SU-DHL-6 (cell line): ENCODE measurements at regions not wholly inside any gene's neighbourhood (a gene's known extent, or its start where the extent isn't known, plus 50 kb on each side); places are given as distances from the start of the nearest gene placed in this dataset.

Experiments used
- CTCF ChIP-seq: fragments of 200-600 bp; sonication (generic); IDR thresholded peaks from one replicate; pipeline ENCODE4 v1.5.1; 2017; ENCODE audit warnings: antibody characterized with exemption, mild to moderate bottlenecking, low read length, moderate library complexity; ENCODE audit not compliant: insufficient read depth, poor library complexity, severe bottlenecking
- EZH2phosphoT487 ChIP-seq: fragments of 200-600 bp; sonication (generic), shearing (Covaris generic); conservative IDR thresholded peaks from 2 replicates; pipeline ENCODE4 v1.6.1; 2018; ENCODE audit warnings: mild to moderate bottlenecking, antibody characterized with exemption, low read length, moderate library complexity, mixed read lengths

- no peak for TF ChIP-seq CTCF
- no peak for TF ChIP-seq EZH2phosphoT487
Measured at GRCh38 chr1:184867866-184868689, 106.2 kb downstream of the NIBAN1 start.
